Naive thymus-derived CD4-positive, alpha-beta T cell (primary cell): ENCODE measurements at regions not wholly inside any gene's neighbourhood (a gene's known extent, or its start where the extent isn't known, plus 50 kb on each side); places are given as distances from the start of the nearest gene placed in this dataset.

Experiments
- ATAC-seq: fragments of 150-1000 bp; cut with Tn5 transposase; 2 replicates; pipeline ENCODE4 v1.10.0; 2021; ENCODE audit warnings: mild to moderate bottlenecking, moderate library complexity
- CTCF ChIA-PET: fragments of 350-600 bp; sonication (Branson Sonifier 250); formaldehyde crosslinking; loops from one replicate; lab custom pipeline; 2021; ENCODE audit warnings: antibody characterized with exemption; lab: Charles Lee
- POLR2A ChIA-PET: fragments of 350-600 bp; sonication (Branson Sonifier 250); formaldehyde crosslinking; loops from one replicate; lab custom pipeline; 2021; ENCODE audit warnings: antibody characterized with exemption, inconsistent platforms; lab: Charles Lee
- DNase-seq, 9 donors: peaks; one replicate each; pipeline versions ENCODE4 v3.0.0 to v3.0.0-alpha.2; 2020 to 2022; ENCODE audit warnings: mixed read lengths in 1 of 9
- H3K27ac ChIP-seq: one replicate; pipeline ENCODE4 v1.7.0; 2013; ENCODE audit warnings: mild to moderate bottlenecking, low read depth, low read length, moderate library complexity
- H3K27me3 ChIP-seq, 2 donors: one replicate each; pipeline ENCODE4 v1.7.0; 2013; ENCODE audit warnings: low read length in 2 of 2, mild to moderate bottlenecking in 2 of 2, moderate library complexity in 2 of 2; ENCODE audit not compliant: control insufficient read depth in 2 of 2, insufficient read depth in 2 of 2
- H3K36me3 ChIP-seq, 3 experiments: 1 replicate in 2 of 3; 2 replicates in 1 of 3; pipeline ENCODE4 v1.7.0; 2013; ENCODE audit warnings: low read length in 3 of 3, mild to moderate bottlenecking in 3 of 3, moderate library complexity in 1 of 3; ENCODE audit not compliant: insufficient read depth in 3 of 3, control insufficient read depth in 2 of 3
- H3K4me1 ChIP-seq, 2 donors: one replicate each; pipeline ENCODE4 v1.7.0; 2013; ENCODE audit warnings: low read length in 2 of 2, mild to moderate bottlenecking in 2 of 2, moderate library complexity in 1 of 2; ENCODE audit not compliant: control insufficient read depth in 2 of 2, insufficient read depth in 2 of 2
- H3K4me3 ChIP-seq: 2 replicates; pipeline ENCODE4 v1.7.0; 2013; ENCODE audit warnings: mild to moderate bottlenecking, low read length
- H3K9me3 ChIP-seq, 3 experiments: 1 replicate in 2 of 3; 2 replicates in 1 of 3; pipeline ENCODE4 v1.7.0; 2013; ENCODE audit warnings: low read length in 3 of 3; ENCODE audit not compliant: control insufficient read depth in 2 of 3
- H3K27ac Mint-ChIP-seq, 9 donors: one replicate each; pipeline ENCODE4 v1.8.0; 2020 to 2022; ENCODE audit warnings: mixed read lengths in 9 of 9, mild to moderate bottlenecking in 8 of 9, moderate library complexity in 5 of 9, inconsistent platforms in 2 of 9
- H3K27me3 Mint-ChIP-seq, 5 donors: one replicate each; pipeline ENCODE4 v1.8.0; 2021 to 2022; ENCODE audit warnings: mixed read lengths in 5 of 5, mild to moderate bottlenecking in 1 of 5
- H3K36me3 Mint-ChIP-seq, 5 donors: one replicate each; pipeline ENCODE4 v1.8.0; 2020 to 2022; ENCODE audit warnings: mixed read lengths in 5 of 5, mild to moderate bottlenecking in 3 of 5, inconsistent platforms in 1 of 5
- H3K4me1 Mint-ChIP-seq, 7 donors: one replicate each; pipeline ENCODE4 v1.8.0; 2020 to 2022; ENCODE audit warnings: mixed read lengths in 7 of 7, mild to moderate bottlenecking in 3 of 7, inconsistent platforms in 1 of 7
- H3K4me3 Mint-ChIP-seq, 10 donors: one replicate each; pipeline ENCODE4 v1.8.0; 2020 to 2022; ENCODE audit warnings: mild to moderate bottlenecking in 10 of 10, mixed read lengths in 10 of 10, moderate library complexity in 6 of 10, inconsistent platforms in 2 of 10
- H3K9me3 Mint-ChIP-seq, 11 donors: one replicate each; pipeline ENCODE4 v1.8.0; 2020 to 2022; ENCODE audit warnings: mixed read lengths in 11 of 11, mild to moderate bottlenecking in 4 of 11, inconsistent platforms in 1 of 11, moderate library complexity in 1 of 11
- intact Hi-C, 2 donors: fragments of 100-400 bp; cut with micrococcal nuclease; formaldehyde crosslinking; loops; one replicate each; pipeline ENCODE4 v1.15.1; 2023

DNA sequence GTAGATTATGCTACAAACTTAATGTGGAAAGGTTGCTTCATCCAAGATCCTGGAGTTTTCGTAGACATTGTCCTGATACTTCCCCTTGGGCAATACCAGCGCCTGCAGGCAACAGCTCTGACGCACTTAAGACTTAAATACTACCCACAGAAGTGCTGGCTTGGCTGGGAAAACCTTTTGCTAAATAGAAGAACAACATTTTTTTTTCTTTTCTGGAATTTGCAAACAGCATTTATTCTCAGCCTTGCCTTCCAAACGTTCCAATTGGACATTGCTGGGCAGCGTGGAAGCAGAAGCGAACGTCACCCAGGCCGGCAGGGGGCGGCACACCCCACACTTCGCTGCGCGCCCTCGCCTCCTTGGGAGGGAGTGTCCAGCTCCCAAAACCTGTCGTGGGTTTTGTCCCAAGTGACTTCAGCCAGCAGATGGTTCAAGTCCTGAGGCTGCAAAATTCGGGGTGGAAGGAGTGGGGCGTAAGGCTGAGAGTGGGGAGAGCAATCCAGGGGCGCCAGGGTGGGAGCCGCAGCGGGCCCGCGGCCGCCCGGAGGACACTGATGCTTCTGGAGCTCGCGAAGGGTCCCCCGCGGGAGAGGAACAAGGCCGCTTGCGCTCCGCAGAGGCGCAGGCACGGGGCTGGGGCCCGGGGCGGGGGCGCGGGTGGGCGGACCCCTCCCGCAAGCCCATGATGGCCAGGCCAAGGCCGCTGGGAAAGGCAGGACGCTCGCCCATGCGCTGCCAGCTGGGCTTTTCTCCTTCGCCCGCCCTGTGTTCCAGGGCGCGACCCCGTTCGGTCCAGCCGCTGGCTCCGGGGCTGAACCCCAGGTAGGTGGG is 60.8 kb upstream of the MAP3K4 start:
- Mint-ChIP-seq H3K27ac (no peak overlapping the region), H3K4me3 (peak overlapping the region in 7 of 10 donors; percentile 16 to 62 (median 30)), H3K4me1 (peaks cover 0 to 5% (median 0%) of the 10 kb centered on the region in 7 donors), H3K36me3 (no peaks in the 10 kb centered on the region), H3K27me3 (peaks cover 32 to 50% (median 47%) of the 10 kb centered on the region in 5 donors), H3K9me3 (peaks cover 0 to 2% (median 0%) of the 10 kb centered on the region in 11 donors)
- ChIA-PET POLR2A (no interaction called here), CTCF (interaction anchor here (1.4 to 5.4 kb wide), 3 partner anchors 62 to 443 kb away, joined by 4 to 28 read pairs (median 18); no protein-coding TSS in a partner anchor)
- DNase-seq (peak in 8 of 9 donors; percentile 3 to 69 (median 40)), ATAC-seq (peak; percentile 72)
- Histone ChIP-seq H3K27me3 (peaks cover 0 to 5% of the 10 kb centered on the region in 2 donors), H3K27ac (no peak overlapping the region), H3K36me3 (no peaks in the 10 kb centered on the region), H3K4me3 (no peak overlapping the region), H3K9me3 (no peaks in the 10 kb centered on the region), H3K4me1 (no peaks in the 10 kb centered on the region)
- intact Hi-C loops, result loop anchor here (1.0 to 10.0 kb wide), 4 partner anchors 62 to 444 kb away; no protein-coding TSS in a partner anchor

DNA sequence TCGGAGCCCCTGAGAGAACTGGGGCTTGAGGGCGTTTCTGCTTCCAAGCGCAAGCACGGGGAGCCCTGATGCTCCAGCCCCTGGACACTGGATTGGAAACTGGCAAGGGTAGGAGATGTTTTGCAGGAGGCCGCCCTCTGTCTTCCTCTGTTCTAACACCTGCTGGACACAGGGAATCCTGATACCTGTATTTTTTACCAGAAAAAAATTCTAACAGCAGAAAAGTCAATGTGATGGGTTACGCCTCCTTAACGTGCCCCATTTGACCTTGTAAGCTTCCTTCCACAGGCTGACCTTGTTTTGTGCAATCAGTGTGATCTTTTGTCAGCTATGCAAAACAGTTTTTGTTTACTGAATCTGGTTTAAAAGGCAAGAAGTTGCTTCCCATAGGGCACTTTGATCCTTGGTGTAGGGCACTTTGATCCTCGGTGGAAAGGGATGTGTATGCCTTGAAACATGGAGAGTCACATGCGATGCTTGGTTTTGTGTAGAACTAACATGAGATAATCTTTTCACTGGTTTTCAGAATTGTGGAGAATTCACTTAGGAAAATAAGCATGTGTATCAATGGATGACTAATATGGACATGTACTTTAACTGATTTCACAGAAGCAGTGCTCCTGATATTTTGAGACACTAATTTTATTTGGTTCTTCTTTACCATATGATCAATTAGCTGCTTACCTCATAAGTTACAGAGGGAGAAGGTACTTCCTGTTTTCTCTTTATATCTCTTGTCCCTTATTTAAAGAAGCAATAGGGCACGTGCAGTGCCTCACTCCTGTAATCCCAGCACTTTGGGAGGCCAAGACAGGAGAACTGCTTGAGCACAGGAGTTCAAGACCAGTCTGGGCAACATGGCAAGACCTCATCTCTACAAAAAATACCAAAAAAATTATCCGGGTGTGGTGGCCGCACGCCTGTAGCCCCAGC is 59.9 kb upstream of the MAP3K4 start:
- no peaks in the 10 kb centered on the region for H3K36me3 Mint-ChIP-seq
- DNase-seq, result no peak
- H3K4me1 ChIP-seq, result no peaks in the 10 kb centered on the region
- peaks cover 0 to 6% (median 0%) of the 10 kb centered on the region in 11 donors for H3K9me3 Mint-ChIP-seq
- H3K4me3 ChIP-seq, result no peak overlapping the region
- no peaks in the 10 kb centered on the region for H3K36me3 ChIP-seq
- intact Hi-C loops, result loop anchor here (5.0 to 10.0 kb wide), 2 partner anchors 173 to 199 kb away; no protein-coding TSS in a partner anchor
- no peak overlapping the region for H3K27ac ChIP-seq
- no peak overlapping the region for H3K27ac Mint-ChIP-seq
- ATAC-seq, result no peak
- H3K27me3 Mint-ChIP-seq, result peaks cover 34 to 53% (median 44%) of the 10 kb centered on the region in 5 donors
- peak overlapping the region in 1 of 10 donors; percentile 17 for H3K4me3 Mint-ChIP-seq
- ChIA-PET POLR2A (no interaction called here), CTCF (interaction anchor here (1.1 to 5.4 kb wide), 4 partner anchors 61 to 442 kb away, joined by 3 to 28 read pairs (median 11); no protein-coding TSS in a partner anchor)
- H3K9me3 ChIP-seq, result no peaks in the 10 kb centered on the region
- peaks cover 0 to 5% (median 0%) of the 10 kb centered on the region in 7 donors for H3K4me1 Mint-ChIP-seq
- H3K27me3 ChIP-seq, result peaks cover 0 to 5% of the 10 kb centered on the region in 2 donors

DNA sequence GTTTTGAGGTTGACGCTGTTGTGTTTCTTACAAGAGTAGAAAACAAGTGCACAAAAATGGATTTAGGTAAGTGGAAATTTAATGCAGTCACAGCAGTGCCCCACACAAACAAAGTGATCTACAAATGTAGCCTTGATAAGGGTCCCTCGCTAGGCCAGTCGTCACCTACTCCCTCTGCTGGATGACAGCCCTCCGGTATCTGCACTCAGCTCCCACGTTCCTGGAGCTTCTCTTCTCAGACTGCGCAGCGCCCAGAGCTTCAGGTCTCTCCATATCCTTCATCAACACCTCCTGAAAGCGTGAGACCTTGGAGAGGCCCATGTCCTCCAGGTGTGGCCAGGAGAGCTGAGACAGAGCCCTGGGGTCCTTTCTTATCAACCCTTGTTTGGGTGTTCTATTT is 58.3 kb upstream of the MAP3K4 start:
- ATAC-seq (no peak), DNase-seq (no peak)
- Mint-ChIP-seq H3K27me3 (peaks cover 35 to 55% (median 48%) of the 10 kb centered on the region in 5 donors), H3K9me3 (peaks cover 0 to 6% (median 0%) of the 10 kb centered on the region in 11 donors), H3K4me3 (no peak overlapping the region), H3K27ac (no peak overlapping the region), H3K4me1 (peaks cover 0 to 5% (median 0%) of the 10 kb centered on the region in 7 donors), H3K36me3 (no peaks in the 10 kb centered on the region)
- intact Hi-C loops, result loop anchor here (5.0 to 10.0 kb wide), 2 partner anchors 172 to 201 kb away; no protein-coding TSS in a partner anchor
- POLR2A ChIA-PET, result no interaction called here
- CTCF ChIA-PET, result interaction anchor here (0.7 to 1.1 kb wide), 2 partner anchors 9 to 441 kb away, joined by 3 read pairs; no protein-coding TSS in a partner anchor
- no peaks in the 10 kb centered on the region for H3K4me1 ChIP-seq
- peaks cover 0 to 5% of the 10 kb centered on the region in 2 donors for H3K27me3 ChIP-seq
- H3K36me3 ChIP-seq, result no peaks in the 10 kb centered on the region
- H3K9me3 ChIP-seq, result no peaks in the 10 kb centered on the region
- no peak overlapping the region for H3K4me3 ChIP-seq
- no peak overlapping the region for H3K27ac ChIP-seq

DNA sequence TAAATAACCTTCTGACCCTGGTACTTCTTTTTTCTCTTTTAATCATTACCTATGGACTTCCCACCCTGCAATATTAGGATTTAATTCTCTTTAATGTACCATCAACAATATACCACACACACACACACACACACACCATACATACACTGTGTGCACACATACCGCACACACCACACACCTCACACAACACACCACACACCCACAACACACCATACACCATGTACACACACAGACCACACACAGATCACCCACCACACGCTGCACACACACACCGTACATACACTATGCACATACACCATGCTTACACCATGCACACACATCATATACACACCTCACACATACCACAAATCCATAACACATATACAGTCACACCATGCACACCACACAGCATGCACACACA is 57.4 kb upstream of the MAP3K4 start:
- H3K4me1 Mint-ChIP-seq, result peaks cover 0 to 5% (median 0%) of the 10 kb centered on the region in 7 donors
- peaks cover 0 to 6% (median 0%) of the 10 kb centered on the region in 11 donors for H3K9me3 Mint-ChIP-seq
- peaks cover 31 to 51% (median 48%) of the 10 kb centered on the region in 5 donors for H3K27me3 Mint-ChIP-seq
- DNase-seq, result no peak
- peaks cover 0 to 5% of the 10 kb centered on the region in 2 donors for H3K27me3 ChIP-seq
- no peak overlapping the region for H3K4me3 ChIP-seq
- no peaks in the 10 kb centered on the region for H3K9me3 ChIP-seq
- no peaks in the 10 kb centered on the region for H3K36me3 Mint-ChIP-seq
- no peak overlapping the region for H3K4me3 Mint-ChIP-seq
- H3K36me3 ChIP-seq, result no peaks in the 10 kb centered on the region
- CTCF ChIA-PET, result interaction anchor here (0.6 to 1.1 kb wide), 2 partner anchors 440 to 442 kb away, joined by 3 read pairs; no protein-coding TSS in a partner anchor
- intact Hi-C loops, result loop anchor here (5.0 to 10.0 kb wide), 2 partner anchors 171 to 202 kb away; no protein-coding TSS in a partner anchor
- no peak overlapping the region for H3K27ac Mint-ChIP-seq
- POLR2A ChIA-PET, result no interaction called here
- no peak for ATAC-seq
- no peaks in the 10 kb centered on the region for H3K4me1 ChIP-seq
- no peak overlapping the region for H3K27ac ChIP-seq

DNA sequence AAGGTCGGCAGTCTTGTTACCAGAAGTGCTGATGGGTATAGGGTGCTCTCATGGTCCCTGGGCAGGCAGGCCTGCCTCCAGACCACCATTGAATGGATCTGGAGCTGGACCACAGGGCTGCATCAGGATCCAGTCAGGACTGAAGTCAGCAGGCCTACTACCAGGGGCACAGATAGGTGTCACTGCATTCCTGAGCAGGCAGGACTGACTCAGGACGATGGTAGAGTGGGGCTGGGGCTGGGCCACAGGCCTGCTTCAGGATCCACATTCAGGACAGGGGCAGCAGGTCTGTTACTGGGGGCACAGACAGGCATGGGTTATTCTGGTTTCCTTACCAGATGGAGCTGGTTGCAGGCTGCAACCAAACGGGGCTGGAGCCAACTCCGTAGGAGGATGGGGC is 51.4 kb upstream of the MAP3K4 start:
- intact Hi-C loops, result no loop called here
- no peak overlapping the region for H3K27ac ChIP-seq
- no peaks in the 10 kb centered on the region for H3K4me1 Mint-ChIP-seq
- no peaks in the 10 kb centered on the region for H3K9me3 ChIP-seq
- no peaks in the 10 kb centered on the region for H3K27me3 ChIP-seq
- no peak for DNase-seq
- H3K9me3 Mint-ChIP-seq, result peaks cover 0 to 6% (median 0%) of the 10 kb centered on the region in 11 donors
- H3K36me3 Mint-ChIP-seq, result no peaks in the 10 kb centered on the region
- ATAC-seq, result no peak
- H3K27ac Mint-ChIP-seq, result no peak overlapping the region
- peaks cover 31 to 51% (median 35%) of the 10 kb centered on the region in 5 donors for H3K27me3 Mint-ChIP-seq
- ChIA-PET CTCF (no interaction called here), POLR2A (no interaction called here)
- H3K4me1 ChIP-seq, result no peaks in the 10 kb centered on the region
- no peak overlapping the region for H3K4me3 ChIP-seq
- H3K4me3 Mint-ChIP-seq, result no peak overlapping the region
- no peaks in the 10 kb centered on the region for H3K36me3 ChIP-seq
